Uterus (tissue), 3 donors: ENCODE measurements at regions not wholly inside any gene's neighbourhood (a gene's known extent, or its start where the extent isn't known, plus 50 kb on each side); places are given as distances from the start of the nearest gene placed in this dataset.

ENCODE experiments used
- DNase-seq, 2 donors: peaks; one replicate each; pipeline ENCODE4 v3.0.0-alpha.2; 2019 to 2020
- H3K27ac ChIP-seq, 2 donors: fragments of 200-600 bp; sonication (generic); 1 replicate in 1 of 2; 2 replicates in 1 of 2; pipeline ENCODE4 v1.5.1; 2016 to 2018
- H3K27me3 ChIP-seq, 2 donors: fragments of 200-600 bp; sonication (generic); one replicate each; pipeline ENCODE4 v1.5.1; 2018 to 2019; ENCODE audit warnings: control low read depth in 1 of 2
- H3K36me3 ChIP-seq, 2 donors: fragments of 200-600 bp; sonication (generic); one replicate each; pipeline ENCODE4 v1.5.1; 2019; ENCODE audit warnings: control low read depth in 1 of 2
- H3K4me1 ChIP-seq, 2 donors: fragments of 200-600 bp; sonication (generic); one replicate each; pipeline ENCODE4 v1.5.1; 2018 to 2019; ENCODE audit warnings: control low read depth in 1 of 2
- H3K4me3 ChIP-seq, 2 donors: fragments of 200-600 bp; sonication (generic); 1 replicate in 1 of 2; 2 replicates in 1 of 2; pipeline ENCODE4 v1.5.1; 2018 to 2019; ENCODE audit warnings: mild to moderate bottlenecking in 1 of 2
- H3K9me3 ChIP-seq, 2 donors: fragments of 200-600 bp; sonication (generic); one replicate each; pipeline ENCODE4 v1.5.1; 2019; ENCODE audit warnings: control low read depth in 1 of 2
- POLR2A ChIP-seq, 2 donors: fragments of 450-650 bp; IDR thresholded peaks; one replicate each; pipeline ENCODE4 v1.6.1; 2016; ENCODE audit warnings: antibody characterized with exemption in 2 of 2, mild to moderate bottlenecking in 1 of 2, moderate library complexity in 1 of 2
- intact Hi-C: fragments of 100-400 bp; cut with DNase I; formaldehyde crosslinking; loops from one replicate; pipeline ENCODE4 v1.15.1; 2023; ENCODE audit warnings: low total_unique reads
- TF ChIP-seq, protein P1 (sequence below), 4 experiments: fragments of 200-600 bp in 2 of 4; fragments of 450-650 bp in 2 of 4; sonication (generic) in 2 of 4; IDR thresholded peaks; one replicate each; pipeline ENCODE4 v1.5.1; 2016 to 2019; ENCODE audit warnings: antibody characterized with exemption in 4 of 4, mild to moderate bottlenecking in 2 of 4, moderate library complexity in 1 of 4
- donor health status: DM: yes; HTN: yes; CAD: no.

- no peak overlapping the region for H3K27ac ChIP-seq
- TF ChIP-seq, protein P1, sequence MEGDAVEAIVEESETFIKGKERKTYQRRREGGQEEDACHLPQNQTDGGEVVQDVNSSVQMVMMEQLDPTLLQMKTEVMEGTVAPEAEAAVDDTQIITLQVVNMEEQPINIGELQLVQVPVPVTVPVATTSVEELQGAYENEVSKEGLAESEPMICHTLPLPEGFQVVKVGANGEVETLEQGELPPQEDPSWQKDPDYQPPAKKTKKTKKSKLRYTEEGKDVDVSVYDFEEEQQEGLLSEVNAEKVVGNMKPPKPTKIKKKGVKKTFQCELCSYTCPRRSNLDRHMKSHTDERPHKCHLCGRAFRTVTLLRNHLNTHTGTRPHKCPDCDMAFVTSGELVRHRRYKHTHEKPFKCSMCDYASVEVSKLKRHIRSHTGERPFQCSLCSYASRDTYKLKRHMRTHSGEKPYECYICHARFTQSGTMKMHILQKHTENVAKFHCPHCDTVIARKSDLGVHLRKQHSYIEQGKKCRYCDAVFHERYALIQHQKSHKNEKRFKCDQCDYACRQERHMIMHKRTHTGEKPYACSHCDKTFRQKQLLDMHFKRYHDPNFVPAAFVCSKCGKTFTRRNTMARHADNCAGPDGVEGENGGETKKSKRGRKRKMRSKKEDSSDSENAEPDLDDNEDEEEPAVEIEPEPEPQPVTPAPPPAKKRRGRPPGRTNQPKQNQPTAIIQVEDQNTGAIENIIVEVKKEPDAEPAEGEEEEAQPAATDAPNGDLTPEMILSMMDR (IDR thresholded peaks at IDR 0.05): no peak
- TF ChIP-seq POLR2A (IDR thresholded peaks at IDR 0.05): no peak
- H3K4me1 ChIP-seq: no peaks in the 10 kb centered on the region
- intact Hi-C loops: no loop called here
- H3K9me3 ChIP-seq: peaks cover 0 to 14% of the 10 kb centered on the region in 2 donors
- no peak for DNase-seq
- H3K36me3 ChIP-seq: no peaks in the 10 kb centered on the region
- H3K4me3 ChIP-seq: no peak overlapping the region
- no peaks in the 10 kb centered on the region for H3K27me3 ChIP-seq
Measured at GRCh38 chr12:28606967-28607557, 416.8 kb downstream of the CCDC91 start.

GRCh38 chr12:28610401-28611114 lies 420.3 kb downstream of the CCDC91 start:
- intact Hi-C loops: no loop called here
- no peak overlapping the region for H3K4me3 ChIP-seq
- no peaks in the 10 kb centered on the region for H3K27me3 ChIP-seq
- TF ChIP-seq POLR2A (IDR thresholded peaks at IDR 0.05): no peak
- TF ChIP-seq, protein P1 (IDR thresholded peaks at IDR 0.05): no peak
- H3K36me3 ChIP-seq: no peaks in the 10 kb centered on the region
- peaks cover 0 to 14% of the 10 kb centered on the region in 2 donors for H3K9me3 ChIP-seq
- no peaks in the 10 kb centered on the region for H3K4me1 ChIP-seq
- H3K27ac ChIP-seq: no peak overlapping the region
- no peak for DNase-seq

DNA sequence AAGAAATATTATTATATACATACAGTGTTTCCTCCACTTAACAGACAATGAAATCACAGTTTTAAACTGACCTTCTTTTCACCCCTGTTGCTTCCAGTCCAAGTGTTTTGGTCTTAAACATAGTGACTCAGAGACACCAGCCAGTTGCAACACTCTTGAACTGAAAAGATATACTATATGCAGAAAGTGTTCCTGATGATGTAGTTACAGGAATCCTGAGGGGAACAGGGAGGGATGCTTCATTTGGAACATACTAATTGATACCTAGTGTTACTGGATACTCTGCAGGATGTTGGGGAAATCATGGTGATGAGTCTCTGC lies 420.8 kb downstream of the CCDC91 start:
- no peak overlapping the region for H3K27ac ChIP-seq
- TF ChIP-seq POLR2A (IDR thresholded peaks at IDR 0.05): no peak

DNA sequence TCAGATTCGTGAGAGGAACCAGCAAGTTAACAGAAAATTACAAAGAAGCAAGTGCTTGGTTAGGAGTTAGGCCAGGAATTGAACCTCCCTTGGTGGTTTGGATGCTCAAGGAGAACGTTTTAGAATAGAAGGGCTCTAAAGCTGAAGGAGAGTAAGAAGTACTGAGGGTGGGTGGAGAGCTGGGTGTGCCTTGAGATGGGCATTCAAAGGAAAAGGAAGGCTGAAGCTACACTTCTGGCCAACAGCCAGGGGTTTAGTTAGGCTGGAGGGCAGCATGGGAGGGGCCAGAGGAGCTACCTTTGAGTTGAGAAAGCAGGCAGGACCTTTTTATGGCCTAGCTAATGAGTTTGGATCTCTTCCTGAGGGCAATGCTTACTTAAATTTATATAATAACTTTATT lies 421.2 kb downstream of the CCDC91 start:
- no peak for DNase-seq
- intact Hi-C loops: no loop called here
- TF ChIP-seq POLR2A (IDR thresholded peaks at IDR 0.05): no peak
- TF ChIP-seq, protein P1 (IDR thresholded peaks at IDR 0.05): no peak
- Histone ChIP-seq H3K4me1 (no peaks in the 10 kb centered on the region), H3K36me3 (no peaks in the 10 kb centered on the region), H3K4me3 (no peak overlapping the region), H3K27me3 (no peaks in the 10 kb centered on the region), H3K9me3 (peaks cover 0 to 14% of the 10 kb centered on the region in 2 donors), H3K27ac (no peak overlapping the region)

More for the DNA sequence above, 420.8 kb downstream of the CCDC91 start:
- Histone ChIP-seq H3K27me3 (no peaks in the 10 kb centered on the region), H3K4me1 (no peaks in the 10 kb centered on the region), H3K4me3 (no peak overlapping the region), H3K36me3 (no peaks in the 10 kb centered on the region), H3K9me3 (peaks cover 0 to 14% of the 10 kb centered on the region in 2 donors)
- intact Hi-C loops: no loop called here
- peak in 1 of 2 donors; percentile 20 for DNase-seq

DNA sequence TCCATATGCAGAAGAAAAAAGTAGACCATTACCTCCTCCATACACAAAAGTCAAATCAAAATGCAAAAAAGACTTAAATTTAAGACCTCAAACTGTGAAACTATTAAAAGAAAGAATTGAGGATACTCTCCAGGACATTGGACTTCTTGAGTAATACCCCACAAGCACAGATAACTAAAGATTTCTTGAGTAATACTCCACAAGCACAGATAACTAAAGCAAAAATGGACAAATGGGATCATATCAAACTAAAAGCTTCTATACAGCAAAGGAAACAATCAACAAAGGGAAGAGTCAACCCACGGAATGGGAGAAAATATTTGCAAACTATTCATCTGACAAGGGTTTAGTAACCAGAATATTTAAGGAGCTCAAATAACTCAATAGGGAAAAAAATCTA lies 427.9 kb downstream of the CCDC91 start:
- no peak for TF ChIP-seq POLR2A (IDR thresholded peaks at IDR 0.05)
- TF ChIP-seq, protein P1 (IDR thresholded peaks at IDR 0.05): no peak
- Histone ChIP-seq H3K4me1 (no peaks in the 10 kb centered on the region), H3K9me3 (no peaks in the 10 kb centered on the region), H3K27me3 (no peaks in the 10 kb centered on the region), H3K4me3 (no peak overlapping the region), H3K36me3 (no peaks in the 10 kb centered on the region), H3K27ac (no peak overlapping the region)
- intact Hi-C loops: no loop called here
- DNase-seq: no peak
